IMR-90 (cell line): ENCODE measurements at regions not wholly inside any gene's neighbourhood (a gene's known extent, or its start where the extent isn't known, plus 50 kb on each side); places are given as distances from the start of the nearest gene placed in this dataset.

Source experiments
- ATAC-seq: fragments of 200-7000 bp; cut with Tn5 transposase; 2 replicates; pipeline ENCODE4 v1.9.1; 2020; ENCODE audit warnings: low read depth, mild to moderate bottlenecking, moderate library complexity
- BruUV-seq: library from RNA; stranded (reverse); fragments of 400-500 nt; replicated peaks from 2 replicates; lab custom pipeline; 2021; lab: Mats Ljungman, UMichigan
- CTCF ChIA-PET: fragments of 300-600 bp; formaldehyde crosslinking; extraction: SDS; loops from one replicate; lab custom pipeline; 2021; ENCODE audit warnings: antibody characterized with exemption; lab: Yijun Ruan, JAX
- POLR2A ChIA-PET: fragments of 300-600 bp; sonication (Branson Sonifier 250); formaldehyde crosslinking; loops from one replicate; lab custom pipeline; 2022; ENCODE audit warnings: antibody characterized with exemption; ENCODE audit not compliant: unreplicated experiment; lab: Charles Lee
- DNase-seq: peaks from one replicate; pipeline ENCODE4 v3.0.0; 2013
- H2AFZ ChIP-seq: replicated peaks from 2 replicates; pipeline ENCODE3; 2013; ENCODE audit warnings: low read length, mild to moderate bottlenecking; ENCODE audit not compliant: poor library complexity
- H2AK5ac ChIP-seq: 2 replicates; pipeline ENCODE4 v1.6.1; 2013; ENCODE audit warnings: low read depth, low read length, inconsistent platforms
- H2AK9ac ChIP-seq: replicated peaks from 2 replicates; pipeline ENCODE3; 2013; ENCODE audit warnings: mild to moderate bottlenecking, low read depth, low read length, moderate library complexity; ENCODE audit not compliant: poor library complexity
- H2BK120ac ChIP-seq: 2 replicates; pipeline ENCODE4 v1.6.1; 2013; ENCODE audit warnings: low read depth, low read length, inconsistent platforms
- H2BK15ac ChIP-seq: 3 replicates; pipeline ENCODE4 v1.6.1; 2013; ENCODE audit warnings: low read depth, low read length, inconsistent platforms
- H2BK20ac ChIP-seq: 2 replicates; pipeline ENCODE4 v1.6.1; 2013; ENCODE audit warnings: low read depth, mild to moderate bottlenecking, inconsistent platforms, low read length, moderate library complexity
- H2BK5ac ChIP-seq: 2 replicates; pipeline ENCODE4 v1.6.1; 2013; ENCODE audit warnings: mild to moderate bottlenecking, low read depth, low read length, inconsistent platforms; ENCODE audit not compliant: poor library complexity, severe bottlenecking
- H3K14ac ChIP-seq: replicated peaks from 2 replicates; pipeline ENCODE4 v1.6.1; 2013; ENCODE audit warnings: low read depth, low read length, inconsistent platforms
- H3K18ac ChIP-seq: 2 replicates; pipeline ENCODE4 v1.6.1; 2013; ENCODE audit warnings: low read depth, low read length, control low read depth
- H3K23ac ChIP-seq: 2 replicates; pipeline ENCODE4 v1.6.1; 2013; ENCODE audit warnings: low read depth, low read length, inconsistent platforms
- H3K27ac ChIP-seq: 2 replicates; pipeline ENCODE4 v1.5.1; 2013; ENCODE audit warnings: mild to moderate bottlenecking, control low read depth, low read length; ENCODE audit not compliant: insufficient read depth
- H3K27me3 ChIP-seq: 2 replicates; pipeline ENCODE4 v1.6.1; 2013; ENCODE audit warnings: low read length; ENCODE audit not compliant: control insufficient read depth, insufficient read depth
- H3K36me3 ChIP-seq: 2 replicates; pipeline ENCODE4 v1.6.1; 2013; ENCODE audit warnings: low read length, mixed read lengths; ENCODE audit not compliant: control insufficient read depth, insufficient read depth
- H3K4ac ChIP-seq: 2 replicates; pipeline ENCODE4 v1.6.1; 2013; ENCODE audit warnings: low read depth, low read length, inconsistent platforms
- H3K4me1 ChIP-seq: 2 replicates; pipeline ENCODE4 v1.6.1; 2013; ENCODE audit warnings: low read length, mixed read lengths; ENCODE audit not compliant: control insufficient read depth, insufficient read depth
- H3K4me2 ChIP-seq: 2 replicates; pipeline ENCODE4 v1.6.1; 2013; ENCODE audit warnings: low read depth, mild to moderate bottlenecking, control low read depth, low read length, moderate library complexity
- H3K4me3 ChIP-seq: 2 replicates; pipeline ENCODE4 v1.5.1; 2013; ENCODE audit warnings: low read depth, mild to moderate bottlenecking, control low read depth, low read length, moderate library complexity; ENCODE audit not compliant: insufficient read depth
- H3K56ac ChIP-seq: 2 replicates; pipeline ENCODE4 v1.6.1; 2013; ENCODE audit warnings: low read length, inconsistent platforms; ENCODE audit not compliant: insufficient read depth; ENCODE audit errors: extremely low read depth
- H3K79me1 ChIP-seq, 2 experiments: 2 replicates each; pipeline ENCODE4 v1.6.1; 2013; ENCODE audit warnings: low read length in 2 of 2, inconsistent platforms in 1 of 2, low read depth in 1 of 2
- H3K9ac ChIP-seq: 2 replicates; pipeline ENCODE4 v1.6.1; 2013; ENCODE audit warnings: low read depth, low read length, control low read depth
- H3K9me1 ChIP-seq: 2 replicates; pipeline ENCODE4 v1.6.1; 2013; ENCODE audit warnings: low read length, inconsistent platforms; ENCODE audit not compliant: insufficient read depth
- H3K9me3 ChIP-seq: 2 replicates; pipeline ENCODE4 v1.6.1; 2013; ENCODE audit warnings: low read length; ENCODE audit not compliant: control insufficient read depth, insufficient read depth
- H4K20me1 ChIP-seq: 2 replicates; pipeline ENCODE4 v1.6.1; 2013; ENCODE audit warnings: low read length, inconsistent platforms; ENCODE audit not compliant: insufficient read depth
- H4K5ac ChIP-seq: 2 replicates; pipeline ENCODE4 v1.6.1; 2013; ENCODE audit warnings: mild to moderate bottlenecking, low read depth, low read length, control low read depth
- H4K8ac ChIP-seq, 2 experiments: 2 replicates each; pipeline ENCODE4 v1.6.1; 2013; ENCODE audit warnings: low read depth in 2 of 2, low read length in 2 of 2, control low read depth in 1 of 2, inconsistent platforms in 1 of 2
- H4K91ac ChIP-seq: 2 replicates; pipeline ENCODE4 v1.6.1; 2013; ENCODE audit warnings: low read depth, low read length, inconsistent platforms; ENCODE audit not compliant: insufficient read depth
- MAFK ChIP-seq: IDR thresholded peaks from 2 replicates; pipeline ENCODE4 v1.6.1; 2012; ENCODE audit warnings: low read depth, low read length, improper control_type of control experiment
- NFE2L2 ChIP-seq: fragments of 150-350 bp; IDR thresholded peaks from 2 replicates; pipeline ENCODE4 v1.6.1; 2016; ENCODE audit warnings: low read depth, mild to moderate bottlenecking, low read length
- WGBS, 2 experiments: methylation state at CpG; one replicate each; pipeline versions ENCODE4 v1.1.5 to v1.1.7; 2013; ENCODE audit warnings: missing lambda C conversion rate in 2 of 2; ENCODE audit not compliant: insufficient read length in 1 of 2; ENCODE audit errors: extremely low coverage in 2 of 2; 5-methylcytosine and 5-hydroxymethylcytosine counted together
- dilution Hi-C: fragments of 300-500 bp; cut with HindIII; formaldehyde crosslinking; loops from one replicate; pipeline ENCODE4 v1.14.3; 2018; ENCODE audit warnings: low sequenced_read_pairs; ENCODE audit not compliant: unreplicated experiment
- in situ Hi-C: fragments of 300-500 bp; cut with MboI; formaldehyde crosslinking; loops from 3 replicates; pipeline ENCODE4 v1.14.3; 2019; ENCODE audit warnings: low sequenced_read_pairs, inconsistent platforms, mixed read lengths
- intact Hi-C: fragments of 100-400 bp; cut with micrococcal nuclease; formaldehyde crosslinking; loops from 2 replicates; pipeline ENCODE4 v1.10.0; 2022

DNA sequence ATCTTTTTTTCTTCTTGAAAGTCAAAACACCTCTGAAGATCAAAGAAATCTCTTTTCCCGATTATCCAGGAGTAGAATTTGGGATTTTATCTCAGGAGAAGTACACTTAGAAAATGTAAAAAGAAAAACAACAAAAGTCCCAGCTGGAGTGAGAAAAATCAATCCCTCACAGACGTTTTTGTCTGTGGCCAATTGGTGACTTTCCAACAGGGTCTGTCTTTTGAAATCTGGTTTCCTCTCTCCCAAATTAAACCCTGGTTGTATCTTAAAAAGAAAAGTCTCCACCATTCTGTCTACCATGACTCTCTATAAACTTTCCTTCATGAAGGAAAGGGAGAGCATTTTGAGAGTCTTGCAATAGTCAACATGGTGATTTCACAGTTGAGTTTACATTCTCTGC, 88.1 kb downstream of the DACT1 start:
- Histone ChIP-seq H3K18ac (no peak overlapping the region), H3K27ac (no peak overlapping the region), H3K27me3 (no peaks in the 10 kb centered on the region), H3K9me1 (no peaks in the 10 kb centered on the region), H3K79me1 (no peaks in the 10 kb centered on the region), H2BK120ac (no peak overlapping the region; the same call in 1 of the 2 replicates), H3K9me3 (no peaks in the 10 kb centered on the region), H3K14ac (0 out of 2 replicates have a peak overlapping the region, but pooled peaks have one; percentile 64), H3K36me3 (no peaks in the 10 kb centered on the region), H3K56ac (no peak overlapping the region), H2AK5ac (no peak overlapping the region), H4K5ac (no peak overlapping the region), H2BK5ac (no peak overlapping the region), H4K91ac (no peak overlapping the region), H4K20me1 (no peaks in the 10 kb centered on the region), H3K4me3 (no peak overlapping the region), H2BK20ac (peak overlapping the region; percentile 58), H4K8ac (no peak overlapping the region), H3K4me2 (peak overlapping the region; percentile 22; the same call in 1 of the 2 replicates), H3K4me1 (peaks cover 4% of the 10 kb centered on the region; the same call in 1 of the 2 replicates), H3K4ac (no peak overlapping the region), H3K9ac (no peak overlapping the region), H3K23ac (no peak overlapping the region), H2BK15ac (no peak overlapping the region), H2AK9ac (no peak overlapping the region), H2AFZ (no peak overlapping the region)
- dilution Hi-C loops, result no loop called here
- TF ChIP-seq NFE2L2 (no peak), MAFK (no peak)
- DNase-seq (no peak), ATAC-seq (no peak)
- CTCF ChIA-PET, result no interaction called here
- intact Hi-C loops, result no loop called here
- POLR2A ChIA-PET, result no interaction called here
- WGBS, 2 experiments, result no CpG with 5 or more reads among the region's 2 CpGs
- BruUV-seq, result no TSS peak
- in situ Hi-C loops, result no loop called here
